ENCODE measurements at regions not wholly inside any gene's neighbourhood (a gene's known extent, or its start where the extent isn't known, plus 50 kb on each side); places are given as distances from the start of the nearest gene placed in this dataset.
"Not testable (repeated sequence)": the region's sequence is repeated elsewhere in the genome, so short reads cannot be mapped to it uniquely, and the experiment has no call there.

- no peak for DNase-seq (ENCODE audit: low read depth)
- no peak overlapping the region for H3K4me3 ChIP-seq (ENCODE audit: low read depth, low read length)
- no peak for TF ChIP-seq CTCF (IDR thresholded peaks at IDR 0.05; ENCODE audit: low read depth, low read length, missing control alignments)
- in situ Hi-C loops (cut with HindIII; ENCODE audit: low sequenced_read_pairs) = no loop called here
Measured at GRCh38 chr5:44532981-44533380, 143.8 kb upstream of the FGF10 start.

- in situ Hi-C loops (cut with HindIII; ENCODE audit: low sequenced_read_pairs); H3K4me3 ChIP-seq (ENCODE audit: low read depth, low read length); DNase-seq (ENCODE audit: low read depth): not testable (repeated sequence)
Measured at GRCh38 chr5:44531756-44532155, 142.5 kb upstream of the FGF10 start.

- H3K4me3 ChIP-seq (ENCODE audit: low read depth, low read length); in situ Hi-C loops (cut with HindIII; ENCODE audit: low sequenced_read_pairs); DNase-seq (ENCODE audit: low read depth): not testable (repeated sequence)
Measured at GRCh38 chr5:44530783-44531182, 141.6 kb upstream of the FGF10 start.

- TF ChIP-seq CTCF (IDR thresholded peaks at IDR 0.05; ENCODE audit: low read depth, low read length, missing control alignments) = no peak
- no peak for DNase-seq (ENCODE audit: low read depth)
- in situ Hi-C loops (cut with HindIII; ENCODE audit: low sequenced_read_pairs) = no loop called here
- no peak overlapping the region for H3K4me3 ChIP-seq (ENCODE audit: low read depth, low read length)
Measured at GRCh38 chr5:44511596-44511995, 122.4 kb upstream of the FGF10 start.

GRCh38 chr5:44506561-44506960 lies 117.3 kb upstream of the FGF10 start:
- no peak for DNase-seq (ENCODE audit: low read depth)
- TF ChIP-seq CTCF (IDR thresholded peaks at IDR 0.05; ENCODE audit: low read depth, low read length, missing control alignments) = no peak
- in situ Hi-C loops (cut with HindIII; ENCODE audit: low sequenced_read_pairs) = no loop called here
- H3K4me3 ChIP-seq (ENCODE audit: low read depth, low read length) = no peak overlapping the region

- in situ Hi-C loops (cut with HindIII; ENCODE audit: low sequenced_read_pairs) = no loop called here
- TF ChIP-seq CTCF (IDR thresholded peaks at IDR 0.05; ENCODE audit: low read depth, low read length, missing control alignments) = no peak
- no peak for DNase-seq (ENCODE audit: low read depth)
- no peak overlapping the region for H3K4me3 ChIP-seq (ENCODE audit: low read depth, low read length)
Measured at GRCh38 chr5:44499381-44499780, 110.2 kb upstream of the FGF10 start.

GRCh38 chr5:44497606-44498005 lies 108.4 kb upstream of the FGF10 start:
- no peak for TF ChIP-seq CTCF (IDR thresholded peaks at IDR 0.05; ENCODE audit: low read depth, low read length, missing control alignments)
- no peak for DNase-seq (ENCODE audit: low read depth)
- in situ Hi-C loops (cut with HindIII; ENCODE audit: low sequenced_read_pairs) = no loop called here
- H3K4me3 ChIP-seq (ENCODE audit: low read depth, low read length) = no peak overlapping the region

GRCh38 chr5:44495280-44495679 lies 106.1 kb upstream of the FGF10 start:
- no peak overlapping the region for H3K4me3 ChIP-seq (ENCODE audit: low read depth, low read length)
- in situ Hi-C loops (cut with HindIII; ENCODE audit: low sequenced_read_pairs) = no loop called here
- no peak for TF ChIP-seq CTCF (IDR thresholded peaks at IDR 0.05; ENCODE audit: low read depth, low read length, missing control alignments)
- DNase-seq (ENCODE audit: low read depth) = no peak
